BLaER1 treated with 17β-estradiol and CSF1 and Interleukin-3, amounts not matched to agents 10 nM and 100 nM (cell line): ENCODE measurements at regions not wholly inside any gene's neighbourhood (a gene's known extent, or its start where the extent isn't known, plus 50 kb on each side); places are given as distances from the start of the nearest gene placed in this dataset.
"Not testable (repeated sequence)": the region's sequence is repeated elsewhere in the genome, so short reads cannot be mapped to it uniquely, and the experiment has no call there.

Experiments used
- H3K27ac ChIP-seq, 11 experiments: shearing (Covaris generic); formaldehyde crosslinking; 2 replicates each; pipeline ENCODE4 v1.8.1; 2022
- H3K27me3 ChIP-seq, 11 experiments: shearing (Covaris generic); formaldehyde crosslinking; 2 replicates each; pipeline ENCODE4 v1.8.1; 2022
- H3K36me3 ChIP-seq, 11 experiments: shearing (Covaris generic); formaldehyde crosslinking; 2 replicates each; pipeline ENCODE4 v1.8.1; 2022
- H3K4me1 ChIP-seq, 10 experiments: shearing (Covaris generic); formaldehyde crosslinking; 2 replicates each; pipeline ENCODE4 v1.8.1; 2022
- H3K4me2 ChIP-seq, 11 experiments: shearing (Covaris generic); formaldehyde crosslinking; 2 replicates each; pipeline ENCODE4 v1.8.1; 2022
- H3K4me3 ChIP-seq, 10 experiments: shearing (Covaris generic); formaldehyde crosslinking; 2 replicates each; pipeline ENCODE4 v1.8.1; 2022
- H3K9ac ChIP-seq, 11 experiments: shearing (Covaris generic); formaldehyde crosslinking; 2 replicates each; pipeline ENCODE4 v1.8.1; 2022
- H3K9me3 ChIP-seq, 11 experiments: shearing (Covaris generic); formaldehyde crosslinking; replicated peaks in 1 of 11; 2 replicates each; pipeline ENCODE4 v1.8.1; 2022
- H4K20me1 ChIP-seq, 11 experiments: shearing (Covaris generic); formaldehyde crosslinking; 2 replicates each; pipeline ENCODE4 v1.8.1; 2022

- H3K4me3 ChIP-seq = not testable (repeated sequence)
Measured at GRCh38 chr13:18598543-18598942, 583.1 kb downstream of the TUBA3C start.

GRCh38 chr13:18597940-18598339 is 583.7 kb downstream of the TUBA3C start:
- H3K4me1 ChIP-seq, H3K27ac ChIP-seq, H4K20me1 ChIP-seq, H3K4me3 ChIP-seq, H3K9ac ChIP-seq, H3K36me3 ChIP-seq, H3K27me3 ChIP-seq, H3K4me2 ChIP-seq: not testable (repeated sequence)
- H3K9me3 ChIP-seq = peaks cover 19 to 45% (median 30%) of the 10 kb centered on the region in 11 experiments

More at GRCh38 chr13:18598543-18598942, 583.1 kb downstream of the TUBA3C start:
- not testable (repeated sequence) for H3K36me3 ChIP-seq, H4K20me1 ChIP-seq, H3K27ac ChIP-seq, H3K9ac ChIP-seq, H3K4me1 ChIP-seq, H3K4me2 ChIP-seq, H3K27me3 ChIP-seq
- H3K9me3 ChIP-seq = peaks cover 19 to 45% (median 30%) of the 10 kb centered on the region in 11 experiments

DNA sequence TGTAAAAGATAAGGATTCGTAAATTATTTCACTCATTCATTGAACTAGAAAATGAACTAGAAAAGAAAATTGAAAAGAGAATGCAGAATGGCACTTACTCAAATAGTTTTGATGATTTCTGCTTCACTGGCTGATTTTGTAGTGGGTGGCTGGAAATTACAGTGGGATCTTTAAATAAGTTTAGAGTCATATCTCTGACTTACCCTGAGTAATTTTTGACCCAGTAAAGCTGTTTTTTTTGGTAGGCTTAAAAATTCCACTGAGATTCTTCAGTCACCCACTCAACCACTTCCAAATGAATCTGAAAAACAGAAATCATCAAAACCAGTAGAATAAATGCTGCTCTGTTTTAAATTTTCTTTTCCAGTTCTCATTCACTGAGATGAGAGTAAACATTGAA is 604.5 kb downstream of the TUBA3C start:
- not testable (repeated sequence) for H3K9ac ChIP-seq, H3K27me3 ChIP-seq, H3K36me3 ChIP-seq, H3K9me3 ChIP-seq, H4K20me1 ChIP-seq, H3K4me3 ChIP-seq, H3K27ac ChIP-seq, H3K4me2 ChIP-seq, H3K4me1 ChIP-seq

DNA sequence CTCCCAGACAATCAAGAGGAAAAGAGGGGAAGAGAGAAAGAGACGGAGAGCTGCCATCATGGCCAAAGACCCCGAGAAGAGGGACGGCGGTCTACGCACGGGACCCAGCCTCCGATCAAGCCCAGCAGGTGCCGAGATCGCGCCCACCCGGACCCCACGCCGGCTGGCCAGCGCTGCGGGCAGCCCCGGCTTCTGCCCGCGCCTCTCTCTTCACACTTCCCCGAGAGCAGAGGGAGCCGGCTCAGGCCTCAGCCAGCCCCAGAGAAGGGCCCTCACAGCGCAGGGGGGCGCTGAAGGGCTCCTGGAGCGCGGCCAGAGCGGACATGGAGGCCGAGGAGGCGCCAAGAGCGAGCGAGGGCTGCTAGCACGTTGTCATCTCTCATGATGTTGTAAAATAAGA is 613.7 kb downstream of the TUBA3C start:
- H3K4me3 ChIP-seq, H3K9me3 ChIP-seq, H3K4me2 ChIP-seq, H4K20me1 ChIP-seq, H3K27ac ChIP-seq, H3K27me3 ChIP-seq, H3K36me3 ChIP-seq, H3K4me1 ChIP-seq, H3K9ac ChIP-seq: not testable (repeated sequence)
